Osteoblast (primary cell): ENCODE measurements at regions not wholly inside any gene's neighbourhood (a gene's known extent, or its start where the extent isn't known, plus 50 kb on each side); places are given as distances from the start of the nearest gene placed in this dataset.

Experiments
- DNase-seq: peaks from one replicate; pipeline ENCODE4 v3.0.0; 2011; ENCODE audit warnings: low spot score, mixed read lengths; ENCODE audit not compliant: insufficient read length; ENCODE audit errors: missing footprints
- H2AFZ ChIP-seq: 2 replicates; pipeline ENCODE4 v1.6.0; 2011; ENCODE audit warnings: mild to moderate bottlenecking, low read length
- H3K27ac ChIP-seq: 2 replicates; pipeline ENCODE4 v1.5.1; 2011; ENCODE audit warnings: mild to moderate bottlenecking, low read depth, low read length, moderate library complexity
- H3K27me3 ChIP-seq: 2 replicates; pipeline ENCODE4 v1.6.0; 2012; ENCODE audit warnings: mild to moderate bottlenecking, control low read depth, inconsistent platforms, low read length, moderate library complexity; ENCODE audit not compliant: insufficient read depth
- H3K36me3 ChIP-seq: 2 replicates; pipeline ENCODE4 v1.5.1; 2011; ENCODE audit warnings: mild to moderate bottlenecking, low read length, control low read depth, moderate library complexity; ENCODE audit not compliant: insufficient read depth
- H3K4me1 ChIP-seq: 2 replicates; pipeline ENCODE4 v1.5.1; 2011; ENCODE audit warnings: mild to moderate bottlenecking, low read length, control low read depth, moderate library complexity; ENCODE audit not compliant: insufficient read depth
- H3K4me2 ChIP-seq: 2 replicates; pipeline ENCODE4 v1.6.0; 2011; ENCODE audit warnings: mild to moderate bottlenecking, low read length; ENCODE audit not compliant: insufficient read depth
- H3K4me3 ChIP-seq: fragments of 200-600 bp; sonication (generic); 3 replicates; pipeline ENCODE4 v1.5.1; 2012; ENCODE audit warnings: mild to moderate bottlenecking, low read length, inconsistent platforms; ENCODE audit not compliant: insufficient read depth
- H3K79me2 ChIP-seq: 2 replicates; pipeline ENCODE4 v1.6.0; 2012; ENCODE audit warnings: mild to moderate bottlenecking, low read length, control low read depth, inconsistent platforms; ENCODE audit not compliant: insufficient read depth
- H3K9me3 ChIP-seq: 2 replicates; pipeline ENCODE4 v1.5.1; 2011; ENCODE audit warnings: low read depth, low read length, control low read depth
- H4K20me1 ChIP-seq: 2 replicates; pipeline ENCODE4 v1.6.0; 2012; ENCODE audit warnings: mild to moderate bottlenecking, low read length, control low read depth; ENCODE audit not compliant: insufficient read depth
- TF ChIP-seq, protein P1 (sequence below): IDR thresholded peaks from 2 replicates; pipeline ENCODE4 v1.5.1; 2011; ENCODE audit warnings: mild to moderate bottlenecking, low read depth, low read length, moderate library complexity; ENCODE audit errors: extremely low read depth

DNA sequence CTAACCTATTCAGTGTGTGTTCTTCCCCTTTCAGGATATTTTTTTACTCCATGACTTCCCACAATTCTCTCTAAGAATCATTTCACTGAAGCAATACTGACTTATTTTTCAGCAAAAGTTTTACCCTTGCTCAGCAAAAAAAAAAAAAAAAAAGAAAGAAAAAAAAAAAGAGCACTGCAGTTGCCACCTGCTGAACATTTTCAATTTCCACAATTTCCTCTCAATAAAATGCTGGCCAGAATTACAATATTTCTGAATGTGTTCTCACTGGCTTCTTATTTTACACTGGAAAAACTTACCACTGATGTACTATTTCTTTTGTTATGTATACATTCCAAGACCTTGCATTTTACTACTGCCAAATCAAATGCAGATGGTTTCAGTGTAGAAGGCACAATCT lies 210.4 kb downstream of the PAPSS1 start:
- H2AFZ ChIP-seq: no peak overlapping the region
- no peak overlapping the region for H3K4me2 ChIP-seq
- TF ChIP-seq, protein P1, sequence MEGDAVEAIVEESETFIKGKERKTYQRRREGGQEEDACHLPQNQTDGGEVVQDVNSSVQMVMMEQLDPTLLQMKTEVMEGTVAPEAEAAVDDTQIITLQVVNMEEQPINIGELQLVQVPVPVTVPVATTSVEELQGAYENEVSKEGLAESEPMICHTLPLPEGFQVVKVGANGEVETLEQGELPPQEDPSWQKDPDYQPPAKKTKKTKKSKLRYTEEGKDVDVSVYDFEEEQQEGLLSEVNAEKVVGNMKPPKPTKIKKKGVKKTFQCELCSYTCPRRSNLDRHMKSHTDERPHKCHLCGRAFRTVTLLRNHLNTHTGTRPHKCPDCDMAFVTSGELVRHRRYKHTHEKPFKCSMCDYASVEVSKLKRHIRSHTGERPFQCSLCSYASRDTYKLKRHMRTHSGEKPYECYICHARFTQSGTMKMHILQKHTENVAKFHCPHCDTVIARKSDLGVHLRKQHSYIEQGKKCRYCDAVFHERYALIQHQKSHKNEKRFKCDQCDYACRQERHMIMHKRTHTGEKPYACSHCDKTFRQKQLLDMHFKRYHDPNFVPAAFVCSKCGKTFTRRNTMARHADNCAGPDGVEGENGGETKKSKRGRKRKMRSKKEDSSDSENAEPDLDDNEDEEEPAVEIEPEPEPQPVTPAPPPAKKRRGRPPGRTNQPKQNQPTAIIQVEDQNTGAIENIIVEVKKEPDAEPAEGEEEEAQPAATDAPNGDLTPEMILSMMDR: no peak
- DNase-seq: no peak
- H3K27me3 ChIP-seq: no peaks in the 10 kb centered on the region
- no peak overlapping the region for H3K4me3 ChIP-seq
- H3K27ac ChIP-seq: no peak overlapping the region
- H3K36me3 ChIP-seq: no peaks in the 10 kb centered on the region
- no peaks in the 10 kb centered on the region for H3K79me2 ChIP-seq
- H3K4me1 ChIP-seq: no peaks in the 10 kb centered on the region
- H3K9me3 ChIP-seq: no peaks in the 10 kb centered on the region
- no peaks in the 10 kb centered on the region for H4K20me1 ChIP-seq

DNA sequence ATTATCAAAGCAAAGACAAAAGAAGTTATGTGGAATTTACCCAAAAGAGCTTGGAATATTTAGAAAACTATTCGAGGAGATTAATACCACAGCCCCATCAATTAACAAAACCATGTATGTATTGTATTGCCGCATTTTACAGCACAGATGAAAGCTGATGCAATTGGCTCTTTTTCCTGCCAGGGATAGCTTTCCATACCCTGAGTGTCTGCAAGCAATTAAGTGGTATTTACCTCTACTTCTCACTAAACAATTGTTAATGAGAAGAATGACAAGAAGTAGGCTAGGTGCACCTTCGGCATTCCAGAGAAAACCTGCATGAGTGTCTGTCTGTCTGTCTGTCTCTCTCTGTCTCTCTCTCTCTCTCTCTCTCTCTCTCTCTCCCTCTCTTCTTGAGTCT lies 219.5 kb downstream of the PAPSS1 start:
- Histone ChIP-seq H3K36me3 (no peaks in the 10 kb centered on the region), H3K4me3 (no peak overlapping the region), H2AFZ (no peak overlapping the region), H3K27me3 (no peaks in the 10 kb centered on the region), H3K9me3 (no peaks in the 10 kb centered on the region), H3K4me1 (no peaks in the 10 kb centered on the region), H3K27ac (no peak overlapping the region), H3K4me2 (no peak overlapping the region), H4K20me1 (no peaks in the 10 kb centered on the region), H3K79me2 (no peaks in the 10 kb centered on the region)
- DNase-seq: no peak
- TF ChIP-seq, protein P1: no peak

DNA sequence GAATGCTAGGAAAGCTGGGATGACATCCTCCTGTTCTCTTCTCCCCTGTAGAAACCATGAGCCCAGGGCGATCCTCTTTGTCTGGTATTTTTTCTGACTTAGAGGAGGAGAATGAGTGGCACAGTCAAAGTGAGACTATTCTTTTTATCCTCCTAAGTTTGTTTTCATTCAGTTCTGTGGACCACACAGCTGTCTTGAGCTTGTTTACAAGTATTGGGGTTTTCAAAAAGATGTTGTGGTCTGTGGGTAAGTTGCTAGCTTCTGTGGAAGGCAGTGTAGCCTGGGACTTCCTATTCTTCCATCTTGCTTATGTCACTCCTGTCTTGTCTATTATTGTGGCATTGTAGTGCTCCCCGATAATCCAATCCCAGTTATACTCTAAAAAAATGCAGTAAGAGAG lies 223.0 kb downstream of the PAPSS1 start:
- Histone ChIP-seq H3K4me2 (no peak overlapping the region), H3K36me3 (no peaks in the 10 kb centered on the region), H3K4me1 (no peaks in the 10 kb centered on the region), H4K20me1 (no peaks in the 10 kb centered on the region), H2AFZ (no peak overlapping the region), H3K9me3 (no peaks in the 10 kb centered on the region), H3K4me3 (no peak overlapping the region), H3K79me2 (no peaks in the 10 kb centered on the region), H3K27ac (no peak overlapping the region), H3K27me3 (no peaks in the 10 kb centered on the region)
- no peak for DNase-seq
- TF ChIP-seq, protein P1: no peak

DNA sequence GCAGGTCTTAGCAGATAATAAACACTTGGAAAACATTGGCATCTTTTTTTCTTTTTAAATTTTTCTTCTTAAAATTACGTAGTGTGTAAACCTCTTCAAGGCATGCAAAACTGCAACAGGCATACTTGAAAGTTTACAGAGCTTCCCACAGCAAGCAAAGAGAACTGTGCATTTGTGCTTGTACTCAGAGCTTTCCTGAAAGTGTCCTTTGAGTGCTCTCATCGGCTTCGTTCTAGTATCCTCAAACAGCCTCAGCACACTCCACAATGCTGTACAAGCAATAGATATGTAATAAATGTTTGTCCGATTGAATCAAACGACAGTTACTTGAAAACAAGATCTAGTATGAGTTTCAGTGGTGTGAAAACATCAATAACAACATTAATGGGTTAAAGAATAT lies 227.5 kb downstream of the PAPSS1 start:
- H4K20me1 ChIP-seq: no peaks in the 10 kb centered on the region
- no peaks in the 10 kb centered on the region for H3K36me3 ChIP-seq
- no peak overlapping the region for H3K27ac ChIP-seq
- TF ChIP-seq, protein P1: no peak
- DNase-seq: no peak
- no peaks in the 10 kb centered on the region for H3K79me2 ChIP-seq
- H3K4me1 ChIP-seq: no peaks in the 10 kb centered on the region
- no peak overlapping the region for H3K4me3 ChIP-seq
- no peak overlapping the region for H3K4me2 ChIP-seq
- H3K9me3 ChIP-seq: no peaks in the 10 kb centered on the region
- no peak overlapping the region for H2AFZ ChIP-seq
- H3K27me3 ChIP-seq: no peaks in the 10 kb centered on the region
